HG02981 (cell line): ENCODE measurements at regions not wholly inside any gene's neighbourhood (a gene's known extent, or its start where the extent isn't known, plus 50 kb on each side); places are given as distances from the start of the nearest gene placed in this dataset.

ENCODE experiments used
- ATAC-seq: cut with Tn5 transposase; IDR thresholded peaks from one replicate; pipeline ENCODE4 v1.9.1; 2021; ENCODE audit warnings: mild to moderate bottlenecking, moderate library complexity; ENCODE audit not compliant: unreplicated experiment

GRCh38 chr10:78755877-78756455, 312.8 kb upstream of the ZMIZ1 start:
- no peak for ATAC-seq

- ATAC-seq = no peak
Measured at GRCh38 chr10:78756604-78757343, 312.0 kb upstream of the ZMIZ1 start.

- no peak for ATAC-seq
Measured at GRCh38 chr10:78757344-78757925, 311.3 kb upstream of the ZMIZ1 start.

GRCh38 chr10:78758176-78758575, 310.6 kb upstream of the ZMIZ1 start:
- no peak for ATAC-seq

GRCh38 chr10:78759456-78760120, 309.2 kb upstream of the ZMIZ1 start:
- ATAC-seq = no peak

GRCh38 chr10:78760463-78761310, 308.1 kb upstream of the ZMIZ1 start:
- no peak for ATAC-seq

- ATAC-seq = no peak
Measured at GRCh38 chr10:78761311-78761781, 307.4 kb upstream of the ZMIZ1 start.

GRCh38 chr10:78762086-78762630, 306.6 kb upstream of the ZMIZ1 start:
- ATAC-seq = no peak

- no peak for ATAC-seq
Measured at GRCh38 chr10:78763234-78763633, 305.5 kb upstream of the ZMIZ1 start.

GRCh38 chr10:78763651-78764395, 304.9 kb upstream of the ZMIZ1 start:
- ATAC-seq = no peak

- ATAC-seq = no peak
Measured at GRCh38 chr10:78764436-78764835, 304.3 kb upstream of the ZMIZ1 start.

- no peak for ATAC-seq
Measured at GRCh38 chr10:78764846-78765430, 303.8 kb upstream of the ZMIZ1 start.

GRCh38 chr10:78765726-78766335, 302.9 kb upstream of the ZMIZ1 start:
- no peak for ATAC-seq

- no peak for ATAC-seq
Measured at GRCh38 chr10:78766603-78767002, 302.2 kb upstream of the ZMIZ1 start.

GRCh38 chr10:78768041-78768835, 300.5 kb upstream of the ZMIZ1 start:
- no peak for ATAC-seq

GRCh38 chr10:78768876-78769275, 299.9 kb upstream of the ZMIZ1 start:
- no peak for ATAC-seq

- ATAC-seq = no peak
Measured at GRCh38 chr10:78769526-78769925, 299.2 kb upstream of the ZMIZ1 start.
